ENCODE measurements at regions not wholly inside any gene's neighbourhood (a gene's known extent, or its start where the extent isn't known, plus 50 kb on each side); places are given as distances from the start of the nearest gene placed in this dataset.

GRCh38 chr16:65224994-65225393, 103.1 kb upstream of the CDH11 start:
- no peak for DNase-seq (ENCODE audit: low read depth)
- no peak overlapping the region for H3K4me3 ChIP-seq (ENCODE audit: low read depth, low read length)
- no peak for TF ChIP-seq CTCF (IDR thresholded peaks at IDR 0.05; ENCODE audit: control insufficient read depth, extremely low read depth, insufficient read depth)

- no peak for DNase-seq (ENCODE audit: low read depth)
- no peak overlapping the region for H3K4me3 ChIP-seq (ENCODE audit: low read depth, low read length)
- no peak for TF ChIP-seq CTCF (IDR thresholded peaks at IDR 0.05; ENCODE audit: control insufficient read depth, extremely low read depth, insufficient read depth)
Observed at GRCh38 chr16:65224471-65224870, 102.6 kb upstream of the CDH11 start.

- no peak overlapping the region for H3K4me3 ChIP-seq (ENCODE audit: low read depth, low read length)
- no peak for TF ChIP-seq CTCF (IDR thresholded peaks at IDR 0.05; ENCODE audit: control insufficient read depth, extremely low read depth, insufficient read depth)
- DNase-seq (ENCODE audit: low read depth) = no peak
Observed at GRCh38 chr16:65223335-65223734, 101.5 kb upstream of the CDH11 start.

GRCh38 chr16:65222536-65222935, 100.7 kb upstream of the CDH11 start:
- TF ChIP-seq CTCF (IDR thresholded peaks at IDR 0.05; ENCODE audit: control insufficient read depth, extremely low read depth, insufficient read depth) = no peak
- no peak for DNase-seq (ENCODE audit: low read depth)
- H3K4me3 ChIP-seq (ENCODE audit: low read depth, low read length) = no peak overlapping the region

GRCh38 chr16:65222049-65222448, 100.2 kb upstream of the CDH11 start:
- H3K4me3 ChIP-seq (ENCODE audit: low read depth, low read length) = no peak overlapping the region
- no peak for TF ChIP-seq CTCF (IDR thresholded peaks at IDR 0.05; ENCODE audit: control insufficient read depth, extremely low read depth, insufficient read depth)
- DNase-seq (ENCODE audit: low read depth) = no peak

- no peak for TF ChIP-seq CTCF (IDR thresholded peaks at IDR 0.05; ENCODE audit: control insufficient read depth, extremely low read depth, insufficient read depth)
- DNase-seq (ENCODE audit: low read depth) = no peak
- no peak overlapping the region for H3K4me3 ChIP-seq (ENCODE audit: low read depth, low read length)
Observed at GRCh38 chr16:65219786-65220185, 97.9 kb upstream of the CDH11 start.

GRCh38 chr16:65218348-65218747, 96.5 kb upstream of the CDH11 start:
- no peak for TF ChIP-seq CTCF (IDR thresholded peaks at IDR 0.05; ENCODE audit: control insufficient read depth, extremely low read depth, insufficient read depth)
- no peak for DNase-seq (ENCODE audit: low read depth)
- no peak overlapping the region for H3K4me3 ChIP-seq (ENCODE audit: low read depth, low read length)
